HG03175 (cell line): ENCODE measurements at regions not wholly inside any gene's neighbourhood (a gene's known extent, or its start where the extent isn't known, plus 50 kb on each side); places are given as distances from the start of the nearest gene placed in this dataset.

Experiments
- ATAC-seq: cut with Tn5 transposase; IDR thresholded peaks from one replicate; pipeline ENCODE4 v1.9.1; 2021; ENCODE audit warnings: mild to moderate bottlenecking, moderate library complexity; ENCODE audit not compliant: unreplicated experiment

DNA sequence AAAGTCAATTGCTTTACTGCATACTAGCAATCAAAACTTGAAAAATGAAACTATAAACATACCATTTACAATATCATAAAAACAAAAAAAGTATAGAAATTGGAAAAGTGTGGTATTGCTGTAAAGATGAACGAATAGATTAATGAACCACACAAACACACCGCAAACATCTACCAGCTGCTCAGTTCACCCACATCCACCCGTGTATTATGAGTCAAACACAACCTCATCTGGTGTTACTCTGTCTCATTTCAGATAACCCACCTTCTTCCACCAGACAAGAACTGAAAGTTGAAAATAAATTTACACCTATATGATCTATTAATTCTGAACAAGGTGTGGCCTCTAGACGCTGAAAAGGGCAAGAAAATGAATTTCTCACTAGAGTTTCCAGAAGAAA, 53.3 kb downstream of the BLID start:
- no peak for ATAC-seq

DNA sequence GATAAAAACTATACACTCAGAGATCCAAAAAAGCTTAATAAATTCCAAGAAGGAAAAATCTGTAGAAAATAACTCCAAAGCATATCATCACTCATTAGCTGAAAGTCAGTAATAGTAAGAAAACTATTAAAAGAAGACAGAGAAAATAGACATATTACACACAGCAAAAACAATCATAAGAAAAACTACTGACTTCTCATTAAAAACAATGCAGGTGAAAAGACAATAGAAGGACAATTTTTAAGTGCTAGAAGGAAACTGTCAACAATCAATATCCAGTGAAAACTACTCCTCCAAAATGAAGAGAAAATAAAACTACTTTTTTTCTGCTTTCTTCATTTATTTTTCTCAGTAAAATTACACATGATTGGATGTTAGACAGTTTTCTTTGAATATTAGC, 56.5 kb downstream of the BLID start:
- no peak for ATAC-seq

DNA sequence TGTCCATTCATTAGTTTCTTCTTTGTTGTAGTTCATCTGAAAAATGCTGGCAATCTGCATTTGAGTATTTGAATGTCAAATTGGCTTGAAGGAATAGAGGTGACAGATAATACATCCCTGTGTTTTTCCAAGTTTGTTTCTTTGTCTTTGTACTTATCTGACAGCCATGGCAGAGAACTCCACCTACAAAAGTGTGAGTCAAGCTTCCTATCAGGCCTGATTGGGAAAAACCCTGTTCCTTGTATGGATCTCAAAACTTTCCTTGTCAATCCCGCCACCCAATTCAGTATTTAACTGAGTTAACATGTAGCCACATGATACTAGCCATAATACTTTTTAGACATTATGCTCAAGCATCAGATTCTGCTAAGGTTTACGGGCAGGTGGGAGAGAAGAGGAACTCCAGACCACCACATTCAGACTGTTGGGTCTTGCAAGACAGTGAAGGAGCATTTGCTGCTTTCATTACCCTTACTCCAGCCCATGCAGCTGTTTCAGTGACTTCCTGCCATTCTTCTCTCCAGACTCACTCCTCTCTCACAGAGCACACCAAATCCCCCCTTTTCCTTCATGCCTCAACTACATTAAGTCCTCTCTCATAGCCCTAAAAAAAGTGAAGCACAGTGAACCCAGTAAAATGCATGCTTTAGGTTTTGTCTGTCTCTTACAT, 65.9 kb downstream of the BLID start:
- no peak for ATAC-seq

DNA sequence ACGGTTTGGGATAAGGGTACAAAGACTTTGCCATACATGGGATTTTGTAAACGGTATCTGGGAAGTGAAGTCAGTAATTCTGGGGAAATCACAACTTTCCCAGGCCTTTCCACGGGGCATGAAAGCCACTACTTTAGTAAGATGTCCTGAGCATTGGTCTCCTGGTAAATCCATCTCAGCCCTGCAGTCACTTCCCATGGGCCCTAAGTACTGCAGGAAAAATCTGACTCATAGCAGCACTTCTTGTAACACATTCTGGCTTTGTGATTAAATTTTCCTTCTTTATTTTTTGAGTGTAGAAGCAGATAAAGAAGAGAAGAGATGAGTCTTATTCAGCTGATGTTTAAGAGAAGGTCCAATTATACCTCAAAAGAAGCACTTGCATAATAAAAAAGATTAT, 67.6 kb downstream of the BLID start:
- ATAC-seq: no peak

DNA sequence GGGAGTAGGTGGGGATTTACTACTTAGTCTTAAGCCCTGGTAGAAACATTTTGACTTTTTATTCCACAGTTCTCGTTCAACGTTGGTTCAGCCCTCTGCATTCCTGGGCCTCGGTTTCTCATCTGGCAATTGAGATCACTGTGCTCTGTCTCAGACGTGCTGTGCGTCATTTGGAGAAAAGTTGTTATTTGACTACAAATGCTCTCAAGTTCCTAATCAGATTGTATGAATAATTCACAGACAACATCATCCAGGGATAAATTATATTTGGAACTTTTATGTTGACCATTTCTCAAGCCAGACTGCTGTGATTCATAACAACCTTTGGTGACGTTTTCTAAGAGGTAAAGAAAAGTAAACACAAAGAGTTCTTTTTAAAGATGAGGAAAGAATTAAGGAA, 69.2 kb downstream of the BLID start:
- ATAC-seq: no peak

DNA sequence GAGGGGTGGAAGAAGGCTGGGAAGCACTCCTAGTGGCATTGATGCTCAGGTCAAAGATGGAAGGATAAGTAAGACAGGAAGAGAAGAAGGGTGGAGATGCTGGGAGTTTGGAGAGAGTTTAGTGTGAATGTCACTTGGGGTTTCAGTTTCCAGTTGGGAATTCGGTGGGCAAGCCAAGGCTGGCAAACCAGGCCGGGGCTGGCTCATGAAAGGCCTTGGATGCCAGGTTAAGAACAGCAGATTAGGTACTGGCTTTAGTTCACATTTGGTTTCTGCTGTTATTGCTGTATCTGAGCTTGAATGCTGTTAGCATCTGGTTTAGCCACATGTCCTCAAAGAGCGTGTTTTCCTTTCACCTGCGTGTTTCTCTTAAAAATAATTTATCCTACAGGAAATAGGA, 69.6 kb downstream of the BLID start:
- no peak for ATAC-seq

DNA sequence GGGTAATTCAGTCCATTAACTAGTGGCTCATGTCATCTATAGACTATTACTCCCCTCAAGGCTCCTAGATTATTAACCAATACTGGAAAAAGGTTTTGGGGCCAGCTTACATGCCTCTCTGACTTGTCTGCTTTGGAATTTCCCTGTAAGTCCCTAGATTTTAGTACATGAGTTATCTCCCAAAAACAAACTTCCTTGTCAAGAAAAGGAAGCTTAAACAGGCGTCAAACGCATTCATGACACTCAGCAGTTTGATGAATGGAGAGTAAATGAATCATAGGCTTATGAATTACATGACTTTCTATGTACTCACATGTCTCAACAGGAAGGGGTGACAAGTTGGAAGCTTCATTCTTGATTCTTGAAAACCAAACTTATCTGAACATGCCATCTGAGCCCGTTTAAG, 70.8 kb downstream of the BLID start:
- no peak for ATAC-seq

DNA sequence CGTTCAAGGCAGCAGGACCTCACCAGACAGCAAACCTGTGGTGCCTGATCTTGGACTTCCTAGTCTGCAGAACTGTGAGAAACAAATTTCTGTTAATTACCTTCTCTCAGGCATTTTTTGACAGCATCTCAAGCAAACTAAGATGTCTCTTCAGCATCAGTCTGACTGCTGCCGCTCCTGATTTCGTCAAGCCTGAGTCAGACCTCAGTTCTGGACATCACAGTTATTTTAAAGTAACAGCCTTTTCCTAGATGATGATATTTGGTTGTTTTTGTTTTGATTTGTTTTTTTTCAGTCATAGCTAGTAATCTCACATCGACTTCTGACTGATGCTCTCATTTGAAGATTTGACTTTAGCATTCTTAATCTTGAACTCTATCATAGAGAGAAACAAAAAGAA, 71.9 kb downstream of the BLID start:
- no peak for ATAC-seq

DNA sequence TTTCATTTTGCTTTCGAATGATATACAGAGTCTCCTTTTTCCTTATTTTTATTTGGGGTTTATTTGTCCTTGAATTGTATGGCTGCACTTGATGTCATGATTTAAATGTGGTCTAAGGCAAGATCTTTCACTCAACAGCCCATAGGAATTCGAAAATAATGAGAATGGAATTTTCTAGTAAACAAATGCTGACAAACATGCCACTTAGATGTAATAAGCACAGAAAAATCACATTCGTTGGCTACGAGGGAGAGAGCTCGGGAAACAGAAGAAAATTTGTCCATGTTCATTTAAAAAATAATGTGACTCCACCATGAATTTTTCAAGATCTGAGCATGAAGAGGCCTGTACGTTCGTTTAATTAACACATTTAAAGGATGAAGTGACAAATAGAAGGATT, 73.0 kb downstream of the BLID start:
- ATAC-seq: no peak

DNA sequence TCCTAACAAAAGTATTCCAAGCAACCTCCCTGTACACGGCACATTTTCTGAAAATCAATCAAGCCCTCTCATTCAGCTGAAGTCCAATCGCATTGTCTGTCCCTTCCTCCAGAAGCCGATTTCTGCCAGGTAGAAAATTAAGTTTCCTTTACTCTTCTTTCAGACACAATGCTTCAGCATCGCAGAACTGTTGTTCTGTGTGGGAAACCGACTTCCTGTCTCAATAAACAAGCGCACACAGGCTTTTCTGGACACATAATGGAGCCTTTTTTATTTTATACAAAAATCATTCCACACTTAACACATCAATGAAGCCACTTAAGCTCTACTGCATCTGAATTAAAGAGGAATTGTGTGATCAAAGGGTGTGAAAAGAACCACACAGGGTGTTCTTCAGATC, 75.6 kb downstream of the BLID start:
- ATAC-seq: no peak

DNA sequence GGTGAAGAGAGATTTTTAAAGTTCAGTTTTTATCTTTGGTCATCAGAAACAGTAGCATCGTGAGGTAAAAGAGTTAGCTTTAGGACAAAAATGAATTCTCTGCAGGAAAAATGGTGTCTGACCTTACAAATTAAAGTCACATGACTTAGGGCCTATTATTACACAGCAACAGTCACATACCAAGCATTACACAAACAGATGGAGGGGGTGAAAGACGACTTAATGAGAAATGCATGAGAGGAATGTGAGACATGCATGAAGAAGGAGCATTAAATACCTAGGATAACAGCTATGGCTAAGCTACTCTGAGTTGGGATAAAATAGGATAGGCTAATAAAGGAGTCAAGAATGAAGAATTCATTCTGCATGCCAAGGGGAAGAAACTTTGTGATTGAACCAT, 77.5 kb downstream of the BLID start:
- ATAC-seq: no peak

DNA sequence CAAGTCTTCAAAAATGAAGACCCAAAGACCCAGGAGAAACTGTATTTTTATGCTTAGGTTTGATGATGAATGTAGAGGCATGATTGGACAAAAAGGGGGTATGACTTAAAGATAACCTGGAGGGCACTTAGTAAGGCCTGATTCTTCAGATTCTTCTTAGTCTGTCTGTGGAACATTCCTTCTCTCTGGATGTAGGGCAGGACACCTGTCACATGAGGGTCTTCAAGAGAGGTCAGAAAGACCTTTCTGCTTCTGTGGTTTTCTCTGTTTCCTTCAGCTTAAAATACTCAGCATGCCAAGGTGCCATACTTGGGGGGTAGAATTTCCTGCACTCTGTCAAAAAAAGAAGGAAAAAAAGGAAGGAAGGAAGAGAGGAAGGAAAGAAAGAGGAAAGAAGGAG, 78.1 kb downstream of the BLID start:
- no peak for ATAC-seq

DNA sequence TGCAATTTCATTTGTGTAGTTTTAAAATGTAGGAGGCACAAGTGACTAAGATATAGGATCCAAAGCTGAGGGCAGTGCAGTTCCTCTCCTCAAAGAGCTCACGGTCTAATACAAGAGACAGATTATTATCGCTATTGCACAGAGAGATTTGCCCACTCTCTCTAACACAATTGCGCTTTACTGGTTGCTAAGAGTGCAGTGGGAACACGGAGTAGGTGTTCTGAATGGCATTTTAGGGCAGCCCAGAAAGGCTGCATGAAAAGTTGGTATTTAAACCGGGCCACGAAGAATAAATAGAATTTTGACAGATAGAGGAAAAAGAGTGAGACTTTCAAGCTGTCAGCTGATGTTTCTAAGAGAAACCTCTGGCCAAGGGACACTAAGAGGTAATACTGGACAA, 79.5 kb downstream of the BLID start:
- ATAC-seq: no peak

DNA sequence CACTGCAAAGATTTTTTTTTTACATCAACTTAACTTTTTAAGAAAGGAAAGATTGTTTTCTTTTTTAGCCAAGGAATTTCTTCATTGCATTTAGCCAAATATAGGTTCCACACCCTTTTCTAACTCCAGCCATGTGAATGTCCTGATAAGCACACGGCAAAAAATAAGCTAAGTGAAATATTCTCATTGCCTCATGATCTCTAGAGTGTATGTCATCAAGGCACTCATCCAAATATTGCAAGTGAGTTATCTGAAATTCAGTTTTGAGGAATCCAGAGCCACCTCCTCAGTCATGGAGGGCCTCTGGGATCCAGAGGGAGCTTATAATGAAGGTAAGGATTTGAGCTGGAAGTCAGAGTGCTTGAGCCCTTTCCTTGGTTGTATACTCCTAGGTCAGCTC, 80.0 kb downstream of the BLID start:
- ATAC-seq: no peak

DNA sequence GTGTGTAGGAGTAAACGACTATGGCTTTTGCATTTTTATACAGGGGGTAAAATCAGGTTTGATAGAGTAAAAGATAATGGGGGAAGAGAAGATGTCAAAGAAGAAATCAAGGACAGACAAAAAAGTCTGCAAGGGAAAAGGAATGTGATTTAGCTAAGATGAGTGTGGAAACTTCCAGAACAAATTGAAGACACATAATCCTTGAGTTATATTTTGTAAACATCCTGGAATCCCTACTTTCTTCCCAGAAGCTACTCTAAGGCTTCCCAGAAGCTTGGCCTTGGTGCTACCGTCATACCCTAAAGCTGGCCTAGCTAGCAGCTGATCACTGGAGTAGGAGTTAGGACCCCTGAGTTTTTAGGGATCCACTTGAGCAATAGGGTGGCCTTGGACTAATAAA, 82.4 kb downstream of the BLID start:
- no peak for ATAC-seq

DNA sequence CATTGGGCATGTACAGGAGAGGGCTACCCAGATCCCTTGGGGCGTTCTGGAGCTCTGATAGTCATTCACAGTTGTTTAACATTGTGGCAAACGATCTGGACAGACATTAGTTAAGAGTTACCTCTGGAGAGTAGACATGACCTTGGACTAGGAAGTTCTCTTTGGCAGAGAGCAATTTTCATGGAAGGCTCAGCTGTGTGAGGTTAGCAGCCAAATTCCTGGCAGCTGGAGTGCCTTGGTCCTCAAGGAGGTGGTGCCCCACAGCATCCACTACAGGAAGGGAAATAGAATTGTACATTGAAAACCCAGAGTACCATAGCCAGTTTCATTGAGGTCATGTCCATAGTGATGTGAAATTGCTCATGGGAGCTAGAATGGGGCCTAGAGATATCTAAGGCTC, 82.8 kb downstream of the BLID start:
- ATAC-seq: no peak

DNA sequence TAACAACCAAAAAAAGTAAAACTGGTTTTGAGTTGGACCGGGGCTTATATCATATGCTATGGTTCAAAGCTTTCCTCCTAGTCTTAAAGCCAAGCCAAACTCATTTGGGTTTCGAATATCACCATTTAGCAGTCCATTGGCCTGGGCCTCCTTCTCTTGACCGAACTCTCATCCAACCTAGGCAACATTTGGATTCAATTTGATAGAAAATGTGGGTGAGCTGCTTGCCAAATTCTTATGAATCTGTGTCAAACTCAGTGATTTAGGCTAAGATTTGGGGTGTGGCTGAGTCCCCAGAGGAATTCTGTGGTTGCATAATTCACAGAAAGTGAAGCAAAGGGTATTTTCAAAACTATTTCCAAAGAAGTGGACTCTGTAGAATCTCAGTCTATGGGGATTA, 83.7 kb downstream of the BLID start:
- ATAC-seq: no peak

DNA sequence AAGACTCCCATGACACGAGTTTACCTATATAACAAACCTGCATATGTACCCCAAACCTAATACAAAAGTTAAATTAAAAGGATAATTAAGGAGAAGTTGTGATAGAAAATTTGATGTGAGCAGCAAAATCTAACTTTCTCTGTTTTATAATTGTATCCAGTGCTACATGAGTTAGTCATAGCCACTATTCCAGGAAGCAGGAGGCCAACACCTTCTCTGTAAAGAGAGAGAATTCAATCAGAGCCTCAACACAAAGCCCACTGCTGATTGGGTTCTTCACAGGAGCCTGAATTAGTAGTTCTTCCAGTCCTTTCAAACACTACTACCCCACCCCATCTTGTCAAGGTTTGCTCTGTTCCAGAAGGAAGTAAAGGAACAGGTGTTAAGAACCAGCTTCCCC, 84.2 kb downstream of the BLID start:
- no peak for ATAC-seq

DNA sequence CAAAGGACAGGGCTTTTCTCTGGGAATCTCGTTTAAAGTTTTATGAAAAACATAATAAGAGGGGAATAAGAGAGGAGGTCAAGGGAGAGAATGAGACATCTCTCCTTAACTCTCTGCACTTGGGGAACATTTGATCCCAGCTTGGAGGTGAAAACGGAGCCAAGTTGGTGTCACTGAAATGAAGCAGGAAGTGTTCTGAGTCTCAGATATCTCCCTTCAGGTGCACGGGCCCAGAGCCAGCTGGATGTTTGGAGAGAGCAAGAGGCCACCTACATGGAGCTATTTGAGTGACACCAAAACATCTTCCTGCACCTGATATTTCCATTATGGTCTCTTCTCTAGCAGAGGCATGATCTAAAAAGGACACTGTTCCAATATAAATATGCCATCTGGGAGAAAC, 85.7 kb downstream of the BLID start:
- no peak for ATAC-seq

DNA sequence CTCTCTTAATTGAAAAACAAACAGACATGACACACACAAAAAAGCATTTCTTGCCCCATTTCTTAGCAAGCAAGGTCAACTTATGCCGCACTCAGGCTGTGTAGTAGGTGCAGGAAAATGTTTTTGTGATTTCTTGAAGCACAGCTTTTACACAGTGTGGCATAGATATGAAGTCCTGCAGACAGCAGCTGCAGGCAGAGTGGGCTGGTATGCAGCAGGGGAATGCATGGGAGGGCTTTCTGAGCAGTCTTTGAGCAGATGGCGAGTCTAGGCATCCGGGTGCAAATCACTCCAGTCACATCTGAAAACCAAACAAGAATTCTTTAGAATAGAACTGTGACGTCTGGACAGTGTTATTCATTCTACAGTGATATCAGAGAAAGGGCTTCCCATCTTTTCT, 87.5 kb downstream of the BLID start:
- ATAC-seq: no peak

DNA sequence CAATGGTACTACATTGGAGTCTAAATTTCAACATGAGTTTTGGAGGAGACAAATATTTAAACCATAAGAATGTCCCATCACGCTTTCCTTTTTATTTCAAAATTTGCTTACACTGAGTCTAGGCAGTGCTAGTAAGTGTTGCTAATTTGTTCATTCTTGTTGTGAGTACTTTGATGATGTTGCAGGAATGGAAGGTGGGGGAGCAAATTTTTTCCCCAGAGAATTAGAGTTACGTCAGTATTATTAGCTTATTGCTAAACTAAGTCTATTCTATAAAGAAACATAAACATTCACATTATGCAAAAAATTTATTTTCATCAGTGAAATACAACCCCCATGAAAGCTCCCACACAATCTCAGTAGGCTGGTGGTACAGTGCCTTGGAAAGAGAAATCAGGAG, 88.0 kb downstream of the BLID start:
- no peak for ATAC-seq

DNA sequence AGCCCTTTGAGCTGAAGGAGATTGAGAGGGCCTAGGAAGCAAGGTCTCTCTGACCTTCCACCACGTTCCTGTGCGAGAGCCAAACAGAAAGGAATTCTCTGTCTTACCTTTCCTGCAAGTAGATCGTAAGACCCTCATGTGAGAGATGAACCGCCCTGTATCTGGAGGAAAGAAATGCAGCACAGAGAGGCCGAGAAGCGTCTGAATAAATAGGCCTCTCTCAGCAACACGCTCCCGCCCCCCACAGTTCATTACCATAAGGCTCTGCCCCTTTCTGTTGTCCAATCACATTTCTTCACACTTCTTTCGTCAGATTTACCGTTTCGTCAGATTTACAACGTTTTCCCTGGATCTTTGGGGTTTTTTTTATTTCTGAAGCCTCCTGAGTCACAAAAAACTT, 90.3 kb downstream of the BLID start:
- no peak for ATAC-seq

DNA sequence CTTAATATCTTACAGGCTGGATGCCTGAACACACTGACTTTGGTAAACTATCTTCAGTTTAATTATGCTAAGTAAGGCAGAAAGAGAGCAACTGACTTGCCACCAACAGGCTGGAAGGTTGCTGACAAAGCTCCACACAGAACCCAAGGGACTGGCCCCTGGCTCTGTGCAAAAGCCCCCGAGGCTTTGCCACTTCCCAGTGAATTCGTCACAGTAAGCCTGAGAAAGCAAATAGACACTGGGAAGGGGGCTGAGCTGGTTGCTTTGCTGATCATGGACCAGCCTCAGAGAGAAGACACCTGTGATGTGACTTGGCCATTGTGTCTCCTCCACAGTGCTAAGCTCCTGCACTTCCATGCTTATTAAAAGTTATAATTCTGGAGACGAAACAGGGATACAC, 91.7 kb downstream of the BLID start:
- ATAC-seq: no peak
